RPMI7951 (cell line): ENCODE measurements at regions not wholly inside any gene's neighbourhood (a gene's known extent, or its start where the extent isn't known, plus 50 kb on each side); places are given as distances from the start of the nearest gene placed in this dataset.
A peak's percentile ranks its signal among the peaks of the same experiment; 100 is the strongest.
"Not testable (repeated sequence)": the region's sequence is repeated elsewhere in the genome, so short reads cannot be mapped to it uniquely, and the experiment has no call there.

Experiments used
- DNase-seq: peaks from one replicate; pipeline ENCODE4 v3.0.0-alpha.2; 2012; ENCODE audit warnings: low read depth

DNA sequence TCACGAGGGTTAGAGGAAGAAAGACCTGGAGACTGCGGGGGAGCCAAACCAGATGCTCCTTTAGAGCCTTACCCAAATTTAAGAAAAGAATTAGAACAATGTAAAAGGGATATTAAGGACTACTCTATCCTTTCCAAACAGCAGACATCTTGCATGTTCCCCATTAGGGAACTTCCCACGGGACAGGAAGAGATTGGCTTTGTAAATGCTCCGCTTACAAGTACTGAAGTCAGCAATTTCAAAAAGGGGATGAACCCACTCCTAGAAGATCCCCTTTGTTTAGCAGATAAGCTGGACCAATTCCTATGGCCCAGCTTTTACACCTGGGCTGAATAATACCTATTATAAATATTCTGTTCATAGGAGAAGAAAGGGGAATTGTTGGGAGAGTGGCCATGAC lies 74.2 kb downstream of the APOBEC1 start:
- no peak for DNase-seq

DNA sequence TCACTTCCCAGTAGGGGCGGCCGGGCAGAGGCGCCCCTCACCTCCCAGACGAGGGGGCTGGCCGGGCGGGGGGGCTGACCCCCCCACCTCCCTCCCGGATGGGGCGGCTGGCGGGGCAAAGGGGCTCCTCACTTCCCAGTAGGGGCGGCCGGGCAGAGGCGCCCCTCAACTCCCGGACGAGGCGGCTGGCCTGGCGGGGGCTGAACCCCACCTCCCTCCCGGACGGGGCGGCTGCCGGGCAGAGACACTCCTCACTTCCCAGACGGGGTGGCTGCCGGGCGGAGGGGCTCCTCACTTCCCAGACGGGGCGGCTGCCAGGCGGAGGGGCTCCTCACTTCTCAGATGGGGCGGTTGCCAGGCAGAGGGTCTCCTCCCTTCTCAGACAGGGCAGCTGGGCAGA lies 75.6 kb downstream of the APOBEC1 start:
- not testable (repeated sequence) for DNase-seq

DNA sequence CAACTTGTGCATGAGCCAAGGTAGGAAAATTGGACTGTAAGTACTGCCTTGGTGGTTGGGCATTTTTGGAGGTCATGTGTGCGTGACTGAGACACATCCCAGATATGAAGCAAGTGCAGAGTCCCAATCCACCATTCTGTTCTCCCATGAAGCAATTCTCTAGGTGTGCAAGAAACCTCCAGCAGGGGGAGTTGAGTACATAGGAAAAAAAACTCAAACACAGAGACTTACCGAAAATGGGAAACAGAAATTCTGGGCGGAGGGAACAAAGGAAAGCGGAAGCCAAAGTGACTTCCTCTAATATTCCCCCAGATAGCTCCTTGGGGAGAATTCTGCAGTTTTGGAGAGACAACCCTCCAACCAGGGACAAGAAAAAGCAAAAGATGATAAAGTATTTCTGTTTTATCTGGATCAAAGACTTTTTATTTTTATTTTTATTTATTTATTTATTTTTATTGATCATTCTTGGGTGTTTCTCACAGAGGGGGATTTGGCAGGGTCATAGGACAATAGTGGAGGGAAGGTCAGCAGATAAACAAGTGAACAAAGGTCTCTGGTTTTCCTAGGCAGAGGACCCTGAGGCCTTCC lies 76.9 kb downstream of the APOBEC1 start:
- peak; percentile 74 for DNase-seq

DNA sequence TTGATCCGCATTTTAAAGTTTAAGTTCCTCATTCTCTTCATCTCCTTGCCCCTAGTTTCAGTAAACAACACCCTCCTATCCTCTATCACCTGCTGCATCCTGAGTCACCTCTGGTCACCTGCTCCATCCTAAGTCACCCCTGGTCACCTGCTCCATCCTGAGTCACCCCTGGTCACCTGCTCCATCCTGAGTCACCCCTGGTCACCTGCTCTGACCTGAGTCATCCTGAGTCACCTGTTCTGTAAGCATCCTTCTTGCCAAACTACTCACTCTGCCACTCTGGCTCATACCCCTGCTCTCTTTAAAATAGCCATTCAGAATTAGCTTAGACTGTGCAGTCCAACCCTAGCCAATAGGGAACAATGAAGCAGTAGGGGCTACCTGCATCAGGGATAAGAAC lies 80.6 kb upstream of the CD163 start:
- DNase-seq: not testable (repeated sequence)

DNA sequence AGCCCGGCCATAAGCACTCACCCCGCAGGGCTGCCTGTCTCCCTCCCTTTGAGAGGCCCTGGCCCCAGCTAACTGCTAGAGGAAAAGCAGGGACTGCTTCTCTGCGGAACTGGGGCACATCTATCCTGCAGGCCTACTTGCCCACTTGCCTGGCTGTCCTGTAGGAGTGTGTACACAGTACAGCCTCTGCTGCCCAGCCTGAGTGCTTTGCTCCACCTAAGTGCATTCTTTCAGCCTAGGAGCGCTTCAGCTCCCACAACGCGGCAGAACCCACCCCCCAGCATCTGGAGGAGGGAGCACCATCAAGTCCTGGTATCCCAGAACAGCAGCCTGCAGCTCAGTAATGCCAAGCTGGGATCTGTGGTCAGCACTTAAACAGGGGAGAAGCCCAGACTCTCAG lies 79.9 kb upstream of the CD163 start:
- no peak for DNase-seq

DNA sequence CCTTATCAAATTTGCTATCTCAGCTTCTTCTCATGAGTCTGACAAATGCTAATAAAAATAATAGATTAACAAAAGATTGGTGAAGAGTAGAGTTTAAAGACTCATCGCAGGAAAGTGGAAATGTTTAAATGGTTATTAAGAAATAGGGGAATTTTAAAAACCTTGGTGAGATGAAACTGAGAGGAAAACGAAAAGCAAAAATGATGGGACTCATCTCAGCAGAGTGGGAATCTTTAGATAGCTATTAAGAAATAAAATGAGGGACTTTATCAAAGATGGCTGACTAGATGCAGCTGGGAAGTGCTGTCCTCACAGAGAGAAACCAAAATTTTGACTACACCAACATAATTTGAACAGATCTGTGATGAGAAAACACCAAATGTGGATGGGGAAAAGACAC lies 79.2 kb upstream of the CD163 start:
- no peak for DNase-seq

DNA sequence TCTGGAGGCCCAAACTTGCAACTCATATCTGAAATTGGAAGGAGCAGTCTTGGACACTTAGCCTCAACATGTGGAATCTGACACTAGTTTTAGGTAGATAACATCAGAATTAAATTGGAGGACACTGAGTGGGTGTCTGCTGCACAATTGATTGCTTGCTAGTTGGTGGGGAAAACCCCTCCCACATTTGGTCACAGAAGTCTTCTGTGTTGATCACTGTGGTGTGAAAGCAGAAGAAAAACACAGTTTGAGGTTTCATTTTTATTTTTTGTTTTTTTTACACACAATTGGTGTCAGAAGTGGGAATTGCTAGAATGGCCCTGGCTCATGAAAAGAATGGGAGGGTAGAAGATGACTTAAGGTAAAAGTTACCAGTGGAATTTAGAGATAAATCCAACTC lies 78.0 kb upstream of the CD163 start:
- DNase-seq: no peak

DNA sequence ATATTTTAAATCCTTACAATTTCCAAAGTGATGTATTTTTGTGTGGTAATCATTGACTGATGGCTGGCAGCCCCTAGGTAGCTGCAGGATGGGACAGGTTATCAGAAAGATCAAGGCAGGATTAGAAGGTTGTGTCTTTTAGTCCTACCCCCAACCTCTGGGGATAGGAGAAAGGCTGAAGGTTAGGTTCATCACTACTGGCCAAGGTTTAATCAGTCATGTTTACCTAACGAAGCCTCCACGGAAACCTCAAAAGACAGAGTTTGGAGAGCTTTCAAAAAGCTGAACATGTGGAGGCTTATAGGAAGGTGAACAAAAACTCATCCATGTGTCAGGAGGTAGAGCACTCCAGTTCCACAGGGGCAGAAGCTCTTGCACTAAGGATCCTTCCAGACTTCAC lies 77.5 kb upstream of the CD163 start:
- DNase-seq: no peak

DNA sequence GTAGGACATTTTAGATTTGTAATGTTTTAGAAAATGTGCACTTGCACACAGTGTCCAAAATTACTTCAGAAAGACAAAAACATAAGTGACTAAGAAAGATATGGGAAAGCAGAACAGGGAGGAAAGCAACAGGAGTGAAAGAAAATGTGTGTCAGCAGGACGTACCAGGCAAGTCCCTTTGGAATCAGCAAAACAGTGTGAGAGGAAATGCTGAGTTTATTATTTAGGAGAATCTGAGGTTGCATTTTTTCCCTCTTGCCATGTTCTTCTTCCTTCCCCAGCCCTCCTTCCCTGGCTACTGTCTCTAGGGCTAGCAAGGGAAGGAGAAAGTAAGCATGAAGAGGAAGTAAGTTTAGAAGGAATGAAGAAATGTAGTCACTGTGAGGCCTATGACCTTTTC lies 67.7 kb upstream of the CD163 start:
- DNase-seq: no peak

DNA sequence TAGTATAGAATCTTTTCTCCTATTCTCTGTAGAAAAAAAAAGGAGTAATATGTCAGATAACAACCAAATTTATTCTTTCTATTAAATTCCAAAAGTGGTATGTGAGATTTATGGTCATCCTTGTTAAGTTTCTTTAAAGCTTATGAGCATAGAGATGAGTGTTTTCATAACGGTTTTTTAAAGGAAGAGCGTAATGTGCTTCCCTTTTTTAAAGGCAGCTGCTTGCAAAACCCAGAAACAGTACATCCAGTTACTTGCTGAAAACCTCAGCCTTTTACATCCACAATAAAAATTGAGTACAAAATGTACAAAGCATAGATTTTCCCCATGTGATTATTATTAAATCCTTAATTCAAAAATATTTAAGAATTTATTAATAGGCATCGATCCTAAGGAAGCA lies 53.6 kb upstream of the CD163 start:
- DNase-seq: no peak

DNA sequence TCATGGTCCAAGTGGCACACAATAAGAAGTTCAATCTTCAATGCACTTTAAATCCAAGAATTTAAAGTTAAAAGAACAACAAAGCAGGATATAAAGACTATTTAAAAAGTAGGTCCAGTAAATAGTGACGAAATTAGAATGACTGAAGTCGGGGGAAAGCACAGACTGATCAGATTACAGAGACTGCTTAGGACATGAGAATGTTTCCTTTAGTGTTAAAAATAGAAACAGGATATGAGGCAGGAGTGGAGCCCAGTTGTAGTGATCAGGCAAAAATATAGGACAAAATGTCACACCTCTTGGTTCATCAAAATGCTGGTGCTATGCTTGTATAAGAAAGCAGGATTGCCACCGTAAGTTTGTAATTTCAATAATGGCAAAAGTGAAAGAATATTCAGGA lies 52.2 kb upstream of the CD163 start:
- DNase-seq: peak; percentile 68

DNA sequence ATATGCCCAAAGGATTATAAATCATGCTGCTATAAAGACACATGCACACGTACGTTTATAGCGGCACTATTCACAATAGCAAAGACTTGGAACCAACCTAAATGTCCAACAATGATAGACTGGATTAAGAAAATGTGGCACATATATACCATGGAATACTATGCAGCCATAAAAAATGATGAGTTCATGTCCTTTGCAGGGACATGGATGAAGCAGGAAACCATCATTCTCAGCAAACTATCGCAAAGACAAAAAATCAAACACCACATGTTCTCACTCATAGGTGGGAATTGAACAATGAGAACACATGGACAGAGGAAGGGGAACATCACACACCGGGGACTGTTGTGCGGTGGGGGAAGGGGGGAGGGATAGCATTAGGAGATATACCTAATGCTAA lies 51.3 kb upstream of the CD163 start:
- DNase-seq: not testable (repeated sequence)
